SK-N-MC (cell line): ENCODE measurements at regions not wholly inside any gene's neighbourhood (a gene's known extent, or its start where the extent isn't known, plus 50 kb on each side); places are given as distances from the start of the nearest gene placed in this dataset.

Experiments
- EZH2 ChIP-seq: fragments of 200-600 bp; sonication (generic); IDR thresholded peaks from one replicate; pipeline ENCODE4 v1.6.1; 2017; ENCODE audit warnings: antibody characterized with exemption
- FOXP2 ChIP-seq: optimal IDR thresholded peaks from 2 replicates; pipeline ENCODE3; 2011; ENCODE audit warnings: mild to moderate bottlenecking, moderate library complexity; ENCODE audit not compliant: insufficient read depth; ENCODE audit errors: extremely low read length, control extremely low read depth
- POLR2AphosphoS5 ChIP-seq: IDR thresholded peaks from 2 replicates; pipeline ENCODE4 v1.6.1; 2012; ENCODE audit warnings: mild to moderate bottlenecking, low read depth, low read length, borderline replicate concordance

- TF ChIP-seq POLR2AphosphoS5 (no peak), EZH2 (no peak), FOXP2 (no peak)
These were observed 152.1 kb upstream of the GRIK2 start for GRCh38 chr6:101241442-101241841.
